ENCODE measurements at regions not wholly inside any gene's neighbourhood (a gene's known extent, or its start where the extent isn't known, plus 50 kb on each side); places are given as distances from the start of the nearest gene placed in this dataset.

DNA sequence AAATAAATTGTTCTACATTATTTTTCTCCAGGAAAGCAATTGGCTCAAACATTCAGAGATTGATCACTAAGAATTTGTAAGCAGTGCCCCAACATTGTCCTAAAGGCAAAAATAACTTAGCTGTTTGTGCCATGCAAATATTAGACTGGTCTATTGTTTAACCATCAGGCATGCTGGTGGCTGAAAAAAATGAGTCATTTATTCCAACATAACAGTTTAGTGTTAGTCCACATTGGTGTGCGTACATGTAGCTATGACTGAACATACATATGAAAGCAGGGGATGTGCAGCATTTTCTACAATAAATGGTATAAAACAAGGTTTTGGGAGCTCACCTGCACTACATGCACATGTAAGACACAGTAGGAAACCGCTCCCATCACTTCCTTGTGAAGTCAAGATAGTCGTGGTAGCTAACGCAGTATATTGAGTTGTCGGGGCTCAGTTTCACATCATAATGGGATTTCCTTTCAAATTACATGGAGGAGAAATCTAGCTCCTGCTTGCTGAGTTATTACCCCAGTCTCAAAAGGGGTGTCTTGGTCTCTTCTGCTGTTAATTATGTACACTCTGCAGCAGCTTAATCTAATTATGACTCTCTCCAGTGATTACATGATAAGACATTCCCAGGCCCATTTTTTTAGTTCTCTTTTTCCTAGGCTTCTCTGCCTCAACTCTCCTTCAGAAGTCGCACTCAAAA, 199.4 kb downstream of the LYPLAL1 start:
- no peaks in the 10 kb centered on the region for H3K9me3 ChIP-seq (ENCODE audit: control insufficient read depth, low read length)
- DNase-seq (ENCODE audit: low read depth), result no peak
- peaks cover 8% of the 10 kb centered on the region for H3K4me1 ChIP-seq (ENCODE audit: control insufficient read depth, insufficient read depth, low read length)
- H3K9ac ChIP-seq (ENCODE audit: low read length), result no peak overlapping the region
- H3K36me3 ChIP-seq (ENCODE audit: control insufficient read depth, insufficient read depth, low read length, severe bottlenecking), result no peaks in the 10 kb centered on the region
- H3K4me3 ChIP-seq (ENCODE audit: low read length), result no peak overlapping the region
- H3K27me3 ChIP-seq (replicated peaks; ENCODE audit: control insufficient read depth, insufficient read depth, low read length), result no peaks in the 10 kb centered on the region

DNA sequence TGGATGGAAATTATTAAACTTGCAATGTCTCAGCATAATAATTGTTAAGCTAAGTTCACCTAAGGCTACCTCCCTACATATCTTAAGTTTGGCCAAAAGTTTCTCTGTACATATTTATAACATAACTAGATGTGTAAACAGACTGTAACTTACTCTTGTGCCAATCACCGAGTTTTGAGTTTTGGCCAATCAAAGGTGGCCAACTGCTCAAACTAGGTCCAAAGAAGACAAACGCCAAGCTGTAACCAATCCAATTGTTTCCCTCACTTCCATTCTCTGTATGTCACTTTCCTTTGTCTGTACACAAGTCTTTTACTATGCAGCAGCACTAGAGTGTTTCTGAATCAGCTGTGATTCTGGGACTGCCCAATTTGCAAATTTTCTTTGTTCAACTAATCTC, 197.8 kb downstream of the LYPLAL1 start:
- Histone ChIP-seq H3K9ac (ENCODE audit: low read length) (no peak overlapping the region), H3K36me3 (ENCODE audit: control insufficient read depth, insufficient read depth, low read length, severe bottlenecking) (no peaks in the 10 kb centered on the region), H3K27me3 (replicated peaks; ENCODE audit: control insufficient read depth, insufficient read depth, low read length) (no peaks in the 10 kb centered on the region), H3K9me3 (ENCODE audit: control insufficient read depth, low read length) (no peaks in the 10 kb centered on the region), H3K4me3 (ENCODE audit: low read length) (no peak overlapping the region), H3K4me1 (ENCODE audit: control insufficient read depth, insufficient read depth, low read length) (peaks cover 8% of the 10 kb centered on the region)
- no peak for DNase-seq (ENCODE audit: low read depth)

DNA sequence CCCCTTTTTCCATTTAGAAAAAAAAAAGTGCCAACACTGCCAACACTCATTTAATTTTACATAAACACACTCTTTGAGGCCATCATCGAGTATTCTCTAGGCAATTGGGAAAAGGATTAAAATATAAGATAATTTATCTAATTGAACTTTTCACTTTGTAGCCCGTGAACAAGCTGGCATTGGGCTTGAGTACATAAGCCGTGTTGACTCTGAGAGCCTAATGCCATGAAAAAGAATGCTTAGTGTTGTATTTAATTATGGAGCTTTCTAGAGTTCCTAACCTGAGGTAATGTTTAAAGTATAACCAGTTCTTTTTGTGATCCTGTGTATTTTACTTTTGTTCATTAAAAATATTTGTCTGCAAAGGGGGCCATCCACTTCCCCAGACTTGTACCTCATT, 193.8 kb downstream of the LYPLAL1 start:
- no peak overlapping the region for H3K4me3 ChIP-seq (ENCODE audit: low read length)
- no peaks in the 10 kb centered on the region for H3K9me3 ChIP-seq (ENCODE audit: control insufficient read depth, low read length)
- H3K9ac ChIP-seq (ENCODE audit: low read length), result no peak overlapping the region
- peaks cover 8% of the 10 kb centered on the region for H3K4me1 ChIP-seq (ENCODE audit: control insufficient read depth, insufficient read depth, low read length)
- H3K27me3 ChIP-seq (replicated peaks; ENCODE audit: control insufficient read depth, insufficient read depth, low read length), result no peaks in the 10 kb centered on the region
- DNase-seq (ENCODE audit: low read depth), result no peak
- H3K36me3 ChIP-seq (ENCODE audit: control insufficient read depth, insufficient read depth, low read length, severe bottlenecking), result no peaks in the 10 kb centered on the region

DNA sequence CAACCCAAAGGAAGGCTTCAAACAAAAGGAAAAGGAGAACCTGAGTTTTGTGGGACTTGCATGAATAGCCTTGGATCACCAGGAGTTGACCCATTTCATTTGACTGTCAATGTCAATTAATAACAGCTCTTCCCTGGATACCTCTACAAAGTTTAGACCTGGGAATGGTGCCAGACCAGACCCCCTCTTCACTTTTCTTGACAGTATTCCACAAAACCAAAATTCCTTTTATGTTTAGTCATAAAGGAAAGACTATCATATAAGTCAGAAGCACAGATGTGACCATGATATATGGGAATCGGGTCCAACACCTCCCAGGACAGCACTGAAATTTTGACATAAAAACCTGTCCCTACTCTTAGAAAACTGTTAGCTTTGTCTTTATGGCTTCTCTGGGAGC, 191.8 kb downstream of the LYPLAL1 start:
- no peak overlapping the region for H3K4me3 ChIP-seq (ENCODE audit: low read length)
- H3K4me1 ChIP-seq (ENCODE audit: control insufficient read depth, insufficient read depth, low read length), result peaks cover 8% of the 10 kb centered on the region
- no peaks in the 10 kb centered on the region for H3K9me3 ChIP-seq (ENCODE audit: control insufficient read depth, low read length)
- H3K27me3 ChIP-seq (replicated peaks; ENCODE audit: control insufficient read depth, insufficient read depth, low read length), result no peaks in the 10 kb centered on the region
- DNase-seq (ENCODE audit: low read depth), result no peak
- H3K9ac ChIP-seq (ENCODE audit: low read length), result no peak overlapping the region
- no peaks in the 10 kb centered on the region for H3K36me3 ChIP-seq (ENCODE audit: control insufficient read depth, insufficient read depth, low read length, severe bottlenecking)

DNA sequence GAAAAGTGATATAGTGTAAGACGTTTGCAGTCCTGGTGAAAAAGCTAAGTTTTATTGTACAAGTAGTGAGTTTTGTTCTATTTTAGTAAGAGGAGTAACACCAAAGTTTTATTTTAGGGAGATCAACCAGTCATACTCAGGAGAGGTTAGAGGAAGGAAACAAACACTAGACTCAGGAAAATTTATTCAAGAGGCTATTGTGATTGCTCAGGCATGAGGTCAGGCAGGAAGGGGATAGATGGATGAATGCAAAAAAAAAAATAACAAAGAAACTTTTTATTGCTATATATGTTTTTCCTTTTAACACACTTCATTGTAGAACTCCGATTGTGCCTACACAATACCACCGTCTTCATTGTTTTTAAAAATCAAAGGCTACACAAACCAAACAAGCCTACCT, 189.0 kb downstream of the LYPLAL1 start:
- Histone ChIP-seq H3K9me3 (ENCODE audit: control insufficient read depth, low read length) (no peaks in the 10 kb centered on the region), H3K9ac (ENCODE audit: low read length) (no peak overlapping the region), H3K27me3 (replicated peaks; ENCODE audit: control insufficient read depth, insufficient read depth, low read length) (no peaks in the 10 kb centered on the region), H3K36me3 (ENCODE audit: control insufficient read depth, insufficient read depth, low read length, severe bottlenecking) (no peaks in the 10 kb centered on the region), H3K4me1 (ENCODE audit: control insufficient read depth, insufficient read depth, low read length) (peaks cover 12% of the 10 kb centered on the region), H3K4me3 (ENCODE audit: low read length) (no peak overlapping the region)
- DNase-seq (ENCODE audit: low read depth), result no peak

DNA sequence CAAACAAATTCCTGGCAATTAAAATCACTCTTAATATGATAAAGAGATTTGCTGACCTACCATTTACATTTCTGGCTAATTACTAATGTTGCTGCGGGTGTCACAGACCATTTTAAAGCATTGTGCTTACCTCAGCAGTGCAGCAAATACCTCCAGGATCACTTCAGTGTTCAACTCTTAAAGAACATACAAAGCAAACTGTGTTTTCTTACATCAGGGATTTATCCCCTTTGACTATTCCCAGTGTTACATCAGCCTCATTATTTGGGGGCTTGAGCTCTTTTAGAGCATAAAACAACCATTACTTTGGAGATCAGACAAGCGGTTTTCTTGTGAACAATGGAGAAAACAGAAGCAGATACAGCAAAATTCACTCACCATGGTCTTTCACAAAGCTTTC, 185.4 kb downstream of the LYPLAL1 start:
- no peak for DNase-seq (ENCODE audit: low read depth)
- Histone ChIP-seq H3K9me3 (ENCODE audit: control insufficient read depth, low read length) (no peaks in the 10 kb centered on the region), H3K36me3 (ENCODE audit: control insufficient read depth, insufficient read depth, low read length, severe bottlenecking) (no peaks in the 10 kb centered on the region), H3K4me1 (ENCODE audit: control insufficient read depth, insufficient read depth, low read length) (peaks cover 14% of the 10 kb centered on the region), H3K9ac (ENCODE audit: low read length) (no peak overlapping the region), H3K27me3 (replicated peaks; ENCODE audit: control insufficient read depth, insufficient read depth, low read length) (no peaks in the 10 kb centered on the region), H3K4me3 (ENCODE audit: low read length) (no peak overlapping the region)

DNA sequence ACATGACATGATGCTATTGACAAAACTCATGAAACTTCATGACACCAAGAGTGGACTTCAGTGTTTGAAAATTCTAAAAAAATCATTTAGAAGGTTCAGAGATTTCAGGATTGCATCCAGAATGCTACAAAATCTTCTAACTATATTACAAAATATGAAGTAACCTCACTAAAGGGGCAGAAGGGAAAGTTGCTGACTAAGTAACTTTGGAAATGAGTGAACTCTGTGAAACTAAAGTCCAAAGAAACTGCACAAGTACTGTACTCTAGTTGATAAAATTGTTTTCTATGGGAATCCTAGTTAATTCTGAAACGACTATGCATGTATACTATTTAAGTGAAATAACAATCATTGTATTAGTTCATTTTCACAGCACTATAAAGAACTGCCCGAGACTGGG, 184.4 kb downstream of the LYPLAL1 start:
- H3K4me1 ChIP-seq (ENCODE audit: control insufficient read depth, insufficient read depth, low read length), result peaks cover 14% of the 10 kb centered on the region
- DNase-seq (ENCODE audit: low read depth), result no peak
- H3K9me3 ChIP-seq (ENCODE audit: control insufficient read depth, low read length), result no peaks in the 10 kb centered on the region
- H3K4me3 ChIP-seq (ENCODE audit: low read length), result no peak overlapping the region
- no peaks in the 10 kb centered on the region for H3K36me3 ChIP-seq (ENCODE audit: control insufficient read depth, insufficient read depth, low read length, severe bottlenecking)
- H3K9ac ChIP-seq (ENCODE audit: low read length), result no peak overlapping the region
- H3K27me3 ChIP-seq (replicated peaks; ENCODE audit: control insufficient read depth, insufficient read depth, low read length), result no peaks in the 10 kb centered on the region

DNA sequence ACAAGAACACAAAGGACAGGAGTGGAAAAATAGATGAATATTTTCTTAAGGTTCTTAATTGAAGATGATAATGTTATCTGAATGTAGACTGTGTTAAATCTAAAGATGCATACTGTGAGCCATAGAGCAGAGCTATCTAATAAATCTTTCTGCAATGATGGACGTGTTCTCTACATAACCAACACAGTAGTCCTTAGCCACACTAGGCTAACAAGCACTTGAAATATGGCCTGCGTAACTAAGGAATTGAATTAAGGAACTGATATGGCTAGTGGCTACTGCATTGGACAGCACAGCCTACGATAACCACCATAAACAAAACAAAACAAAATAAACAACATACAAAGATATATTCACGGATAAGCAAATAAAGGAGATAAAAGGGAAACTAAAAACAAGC, 181.3 kb downstream of the LYPLAL1 start:
- H3K27me3 ChIP-seq (replicated peaks; ENCODE audit: control insufficient read depth, insufficient read depth, low read length), result no peaks in the 10 kb centered on the region
- no peaks in the 10 kb centered on the region for H3K36me3 ChIP-seq (ENCODE audit: control insufficient read depth, insufficient read depth, low read length, severe bottlenecking)
- no peak for DNase-seq (ENCODE audit: low read depth)
- peaks cover 34% of the 10 kb centered on the region for H3K4me1 ChIP-seq (ENCODE audit: control insufficient read depth, insufficient read depth, low read length)
- no peaks in the 10 kb centered on the region for H3K9me3 ChIP-seq (ENCODE audit: control insufficient read depth, low read length)
- no peak overlapping the region for H3K4me3 ChIP-seq (ENCODE audit: low read length)
- H3K9ac ChIP-seq (ENCODE audit: low read length), result no peak overlapping the region

DNA sequence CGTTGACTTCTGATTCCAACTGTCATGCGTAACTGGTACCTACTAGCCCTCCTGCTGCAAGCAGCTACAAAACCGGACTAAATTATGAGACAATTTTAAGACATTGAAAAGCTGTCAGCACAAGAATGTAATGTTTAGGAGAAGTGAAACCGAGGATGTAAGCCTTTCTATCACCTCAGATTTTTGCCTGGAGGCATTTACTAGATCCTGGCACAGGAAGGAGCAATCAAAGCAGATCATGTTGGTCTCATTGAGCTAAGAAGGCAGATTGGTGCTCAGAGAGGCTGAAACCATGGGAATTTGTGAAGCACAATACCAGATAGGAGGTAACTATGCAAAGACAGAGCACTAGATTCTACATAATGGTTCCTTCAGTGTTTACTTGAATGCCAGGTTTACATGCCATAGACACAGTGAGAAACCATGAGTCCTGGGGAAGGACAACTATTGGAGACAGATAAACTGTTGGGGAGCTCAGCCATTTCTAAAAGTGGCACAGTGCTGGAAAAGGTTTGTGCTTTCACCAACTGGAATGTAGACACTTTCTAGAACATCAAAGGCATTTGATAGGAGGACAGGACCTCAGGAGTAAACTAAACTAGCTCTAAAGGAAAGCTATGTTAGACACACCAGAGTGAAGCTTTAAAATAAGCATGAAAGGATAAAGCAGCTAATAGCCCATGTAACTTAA, 179.4 kb downstream of the LYPLAL1 start:
- no peak for DNase-seq (ENCODE audit: low read depth)
- no peak overlapping the region for H3K4me3 ChIP-seq (ENCODE audit: low read length)
- peaks cover 32% of the 10 kb centered on the region for H3K4me1 ChIP-seq (ENCODE audit: control insufficient read depth, insufficient read depth, low read length)
- no peaks in the 10 kb centered on the region for H3K27me3 ChIP-seq (replicated peaks; ENCODE audit: control insufficient read depth, insufficient read depth, low read length)
- H3K36me3 ChIP-seq (ENCODE audit: control insufficient read depth, insufficient read depth, low read length, severe bottlenecking), result no peaks in the 10 kb centered on the region
- no peak overlapping the region for H3K9ac ChIP-seq (ENCODE audit: low read length)
- no peaks in the 10 kb centered on the region for H3K9me3 ChIP-seq (ENCODE audit: control insufficient read depth, low read length)

DNA sequence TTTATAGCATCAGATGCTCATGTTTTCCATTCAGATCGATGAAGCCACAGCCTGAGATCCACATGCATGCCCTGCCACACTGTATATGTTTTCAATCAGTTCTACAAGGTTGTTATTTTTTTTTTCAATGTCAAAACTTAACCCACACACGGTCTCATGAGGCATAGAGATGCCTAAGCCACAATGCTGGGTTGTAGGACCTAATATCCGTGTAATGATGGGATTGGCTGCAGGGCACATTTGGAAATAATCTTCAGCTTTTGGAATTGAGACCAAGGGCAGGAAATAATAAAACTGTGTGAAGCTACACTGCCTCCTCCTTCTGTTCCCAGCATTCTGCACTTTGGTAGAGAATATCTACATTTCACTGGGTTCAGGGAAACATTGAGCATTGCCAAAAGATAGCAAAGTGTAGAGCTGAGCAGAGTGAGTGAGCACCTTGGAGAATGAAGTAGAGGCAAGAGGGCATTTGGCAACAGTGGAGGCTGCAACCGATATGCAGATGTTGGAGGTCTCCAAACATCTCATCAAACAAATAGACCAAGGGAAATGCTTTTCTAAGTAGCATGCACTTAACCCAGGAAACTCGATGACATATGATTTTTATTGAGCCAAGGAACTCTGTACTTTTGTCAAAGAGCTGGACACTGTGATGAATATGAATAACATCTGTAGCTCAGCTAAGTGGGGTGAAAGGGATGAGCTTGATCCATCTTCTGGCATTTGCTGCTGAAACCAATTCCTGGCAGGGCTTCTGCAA, 176.7 kb downstream of the LYPLAL1 start:
- peak; percentile 45 for DNase-seq (ENCODE audit: low read depth)
- Histone ChIP-seq H3K9ac (ENCODE audit: low read length) (peak overlapping the region; percentile 68), H3K9me3 (ENCODE audit: control insufficient read depth, low read length) (peaks cover 9% of the 10 kb centered on the region), H3K27me3 (replicated peaks; ENCODE audit: control insufficient read depth, insufficient read depth, low read length) (no peaks in the 10 kb centered on the region), H3K4me1 (ENCODE audit: control insufficient read depth, insufficient read depth, low read length) (peaks cover 37% of the 10 kb centered on the region), H3K36me3 (ENCODE audit: control insufficient read depth, insufficient read depth, low read length, severe bottlenecking) (no peaks in the 10 kb centered on the region), H3K4me3 (ENCODE audit: low read length) (no peak overlapping the region)

DNA sequence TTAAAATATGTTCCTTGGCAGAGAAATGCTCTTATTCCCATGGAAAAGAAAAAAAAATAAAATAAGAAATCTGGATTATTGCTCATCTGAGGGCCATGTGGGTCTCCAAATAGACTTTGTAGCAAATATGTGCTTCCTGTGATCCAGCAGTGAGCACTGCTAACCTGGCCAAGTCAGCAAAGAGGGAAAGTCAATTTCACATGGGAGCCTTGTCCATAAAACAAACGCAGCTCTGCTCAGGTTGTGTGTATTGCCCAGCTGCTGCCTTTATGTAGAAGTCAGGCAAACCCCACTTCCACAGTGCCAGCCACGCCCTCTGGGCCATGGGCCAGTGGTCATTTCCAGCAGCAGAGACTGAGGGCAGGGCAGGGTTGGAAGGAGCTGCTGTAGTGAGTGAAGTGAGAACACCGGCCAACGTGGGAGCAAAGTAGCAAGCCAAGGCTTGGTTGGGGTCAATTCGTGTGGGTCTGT, 174.3 kb downstream of the LYPLAL1 start:
- no peaks in the 10 kb centered on the region for H3K36me3 ChIP-seq (ENCODE audit: control insufficient read depth, insufficient read depth, low read length, severe bottlenecking)
- H3K4me3 ChIP-seq (ENCODE audit: low read length), result no peak overlapping the region
- H3K9ac ChIP-seq (ENCODE audit: low read length), result no peak overlapping the region
- H3K27me3 ChIP-seq (replicated peaks; ENCODE audit: control insufficient read depth, insufficient read depth, low read length), result no peaks in the 10 kb centered on the region
- H3K4me1 ChIP-seq (ENCODE audit: control insufficient read depth, insufficient read depth, low read length), result peaks cover 37% of the 10 kb centered on the region
- peaks cover 9% of the 10 kb centered on the region for H3K9me3 ChIP-seq (ENCODE audit: control insufficient read depth, low read length)
- DNase-seq (ENCODE audit: low read depth), result no peak
